GM19324 (cell line): ENCODE measurements at regions not wholly inside any gene's neighbourhood (a gene's known extent, or its start where the extent isn't known, plus 50 kb on each side); places are given as distances from the start of the nearest gene placed in this dataset.

Experiments
- ATAC-seq: cut with Tn5 transposase; IDR thresholded peaks from one replicate; pipeline ENCODE4 v1.9.1; 2021; ENCODE audit warnings: mild to moderate bottlenecking, moderate library complexity; ENCODE audit not compliant: unreplicated experiment, low FRiP score

DNA sequence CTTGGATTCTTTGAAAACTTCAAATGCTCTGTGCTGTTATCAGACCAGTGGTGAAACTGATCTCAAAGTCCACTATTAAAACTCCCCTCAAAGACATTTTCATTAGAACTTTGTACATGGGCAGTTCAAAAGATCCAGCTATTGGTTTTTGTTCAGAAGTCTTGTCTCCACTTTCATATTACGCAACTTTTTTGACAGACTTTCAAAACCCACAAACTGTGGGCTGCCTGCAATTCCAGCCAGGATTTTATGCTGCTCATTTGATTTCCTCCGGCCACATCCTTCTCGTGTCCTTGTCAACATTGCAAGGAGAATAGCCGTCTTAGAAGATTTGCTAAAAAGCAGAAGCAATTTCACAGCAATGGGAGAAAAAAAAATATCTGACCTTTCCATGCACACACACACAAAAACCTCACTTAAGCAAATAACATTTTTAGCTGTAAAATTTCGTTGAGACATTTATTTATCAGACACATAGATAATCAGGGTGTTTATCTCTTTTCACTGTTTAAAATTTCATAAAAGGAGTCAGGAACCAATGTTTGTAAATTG, 1990.5 kb downstream of the MAT2B start:
- ATAC-seq, result no peak

DNA sequence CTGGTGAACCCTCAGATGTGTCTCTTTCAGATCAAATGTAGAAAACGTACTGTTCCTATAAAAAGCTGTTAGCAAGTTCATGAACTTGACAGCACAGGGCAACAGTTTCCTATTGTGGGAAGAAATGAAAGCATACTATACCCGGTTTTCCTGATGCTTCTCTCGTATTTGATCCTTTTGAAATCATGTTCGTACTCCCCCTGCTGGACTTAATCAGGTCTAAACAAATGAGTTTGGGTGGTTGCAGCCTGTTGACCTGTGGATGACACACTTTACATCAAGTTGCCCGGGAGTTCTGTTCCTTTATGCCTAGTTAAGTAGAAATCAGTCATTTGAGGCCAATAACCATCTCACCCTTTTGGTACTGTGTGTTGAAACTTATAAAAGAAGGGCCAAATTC, 1992.3 kb downstream of the MAT2B start:
- no peak for ATAC-seq

DNA sequence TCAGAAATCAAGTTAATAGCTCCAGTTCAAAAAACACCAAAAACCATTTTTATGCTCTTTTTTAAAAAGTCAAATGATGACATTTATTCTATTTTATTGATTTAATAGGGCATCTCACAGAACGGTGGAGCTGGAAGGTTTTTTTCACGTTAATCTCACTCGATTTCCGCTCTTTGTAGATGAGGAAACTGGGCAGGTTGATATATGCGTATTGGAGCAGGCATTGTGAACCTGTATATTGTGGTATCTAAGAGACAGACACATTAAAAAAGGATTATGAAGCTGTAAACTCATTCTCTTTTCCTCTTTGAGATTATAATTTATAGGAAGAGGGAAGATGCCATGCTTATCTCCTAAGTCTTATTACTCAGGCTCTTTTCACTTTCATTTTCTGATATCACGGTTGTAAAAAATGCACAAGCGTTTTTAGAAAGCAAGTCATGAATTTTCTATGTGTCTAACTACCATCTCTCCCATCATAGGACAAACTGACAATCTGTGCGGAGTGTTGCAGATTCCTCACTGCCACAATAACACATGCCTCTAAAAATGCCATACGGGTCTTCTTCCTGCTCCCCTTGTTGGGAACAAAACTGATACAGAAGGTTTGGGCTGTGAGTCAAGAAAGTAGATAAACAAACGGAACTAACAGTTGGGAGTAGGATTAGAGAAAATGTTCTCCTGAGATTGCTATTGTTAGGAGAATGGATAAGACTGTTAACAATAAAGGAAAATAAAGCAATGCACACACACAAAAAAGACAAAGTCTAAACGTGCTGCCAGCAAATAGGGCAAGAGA, 1997.7 kb downstream of the MAT2B start:
- no peak for ATAC-seq

DNA sequence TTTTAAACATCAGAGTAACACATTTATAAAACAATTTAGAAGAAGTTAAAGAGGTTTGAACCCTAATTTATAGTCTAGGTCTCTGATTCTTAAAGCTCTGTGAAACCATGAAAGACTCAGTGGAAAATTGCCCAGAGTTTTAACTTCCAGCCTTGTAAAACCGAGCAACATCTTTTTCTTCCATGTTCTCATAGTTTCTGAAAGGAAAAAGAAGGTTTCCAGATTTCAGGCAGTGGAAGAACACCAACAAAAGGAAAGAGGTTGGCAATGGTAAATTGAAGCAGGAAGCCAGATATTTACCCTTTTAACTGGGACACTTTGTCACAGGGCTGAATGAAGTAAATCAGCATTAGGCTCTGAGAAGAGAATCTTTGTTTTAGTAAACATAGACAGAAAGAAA, 1999.3 kb downstream of the MAT2B start:
- no peak for ATAC-seq

DNA sequence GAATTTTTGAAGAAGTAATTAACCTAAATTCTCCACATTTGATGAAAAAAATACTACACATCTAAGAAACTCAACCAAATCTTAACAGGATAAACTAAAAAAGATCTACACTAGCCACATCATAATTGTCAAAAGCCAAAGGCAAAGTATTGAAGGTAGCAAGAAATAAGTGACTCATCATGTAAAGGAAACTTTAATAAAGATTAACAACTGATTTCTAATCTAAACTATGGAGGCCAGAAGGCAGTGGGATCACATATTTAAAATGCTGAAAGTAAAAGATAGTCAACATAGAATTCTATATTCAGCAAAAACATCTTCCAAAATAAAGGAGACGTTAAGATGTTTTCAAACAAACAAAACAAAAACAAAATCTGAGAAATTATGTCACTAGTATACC, 2002.9 kb downstream of the MAT2B start:
- ATAC-seq, result no peak

DNA sequence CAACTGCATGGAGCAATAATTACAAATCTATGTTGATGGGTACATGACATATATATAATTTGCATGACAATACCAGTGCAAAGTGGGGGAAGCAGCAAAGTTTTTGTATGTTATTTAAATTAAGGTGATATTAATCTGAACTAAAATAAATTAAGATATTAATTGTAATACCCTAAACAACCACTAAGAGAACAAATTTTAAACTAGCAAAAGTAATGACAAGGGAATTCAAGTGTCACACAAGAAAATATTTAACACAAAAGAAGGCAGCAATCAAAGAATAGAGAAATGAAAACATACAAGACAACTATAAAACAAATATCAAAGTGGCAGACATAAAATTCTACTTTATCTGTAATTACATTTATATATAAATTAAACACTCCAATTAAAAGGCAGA, 2003.4 kb downstream of the MAT2B start:
- no peak for ATAC-seq

DNA sequence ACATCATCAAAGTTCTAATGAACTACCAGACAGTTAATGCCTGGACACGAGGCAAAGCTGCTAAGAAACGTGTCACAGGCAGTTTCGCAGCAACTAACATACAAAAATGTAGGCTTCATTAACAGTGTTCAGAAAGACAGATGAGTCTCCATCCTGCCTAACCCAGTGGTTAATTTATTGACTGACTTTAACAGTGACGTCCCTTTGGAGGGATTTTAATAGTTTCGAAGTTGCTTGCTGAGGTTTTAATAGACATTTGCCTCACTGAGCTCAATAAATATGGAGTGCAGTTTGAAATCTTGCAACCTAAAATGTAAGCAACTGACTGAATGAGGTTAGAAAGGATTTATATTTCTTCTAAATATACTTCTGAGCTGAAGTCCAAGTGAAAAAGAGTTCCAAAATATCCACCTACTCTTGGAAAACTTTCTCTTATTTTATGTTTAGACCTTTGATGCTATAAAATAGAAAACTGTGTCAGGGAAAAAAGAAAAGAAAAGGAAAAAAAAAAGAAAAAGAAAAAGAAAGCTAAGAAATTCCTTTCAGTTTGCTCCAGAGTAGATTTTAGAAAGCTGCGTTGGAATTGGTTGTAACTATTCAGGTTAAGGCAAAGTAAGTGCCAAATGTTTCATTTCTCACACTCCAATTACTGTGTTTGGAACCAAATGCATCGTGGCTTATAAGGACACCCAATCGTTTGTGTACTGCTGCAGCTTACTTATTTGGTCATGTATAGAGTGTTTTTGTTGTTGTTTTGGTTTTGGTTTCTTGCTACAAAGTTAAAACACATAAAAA, 2016.6 kb downstream of the MAT2B start:
- ATAC-seq, result no peak

DNA sequence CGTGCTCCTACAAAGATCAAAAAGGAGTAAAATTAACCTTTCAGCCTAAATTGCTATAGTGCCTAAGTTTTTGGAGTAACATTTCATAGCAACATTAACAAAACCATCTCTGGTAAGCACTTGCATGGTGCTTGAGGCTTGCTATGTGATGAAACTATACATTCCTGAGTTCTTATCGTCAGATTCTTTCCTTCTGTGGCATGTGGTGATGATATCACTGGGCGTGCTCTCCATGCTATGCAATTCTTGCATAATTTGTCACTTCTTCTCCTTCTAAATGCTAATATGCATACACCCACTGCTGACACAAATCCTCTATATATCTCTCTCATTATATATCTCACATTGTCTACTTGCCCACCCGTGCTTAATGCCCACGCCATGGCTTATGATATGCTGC, 2019.9 kb downstream of the MAT2B start:
- ATAC-seq, result no peak

DNA sequence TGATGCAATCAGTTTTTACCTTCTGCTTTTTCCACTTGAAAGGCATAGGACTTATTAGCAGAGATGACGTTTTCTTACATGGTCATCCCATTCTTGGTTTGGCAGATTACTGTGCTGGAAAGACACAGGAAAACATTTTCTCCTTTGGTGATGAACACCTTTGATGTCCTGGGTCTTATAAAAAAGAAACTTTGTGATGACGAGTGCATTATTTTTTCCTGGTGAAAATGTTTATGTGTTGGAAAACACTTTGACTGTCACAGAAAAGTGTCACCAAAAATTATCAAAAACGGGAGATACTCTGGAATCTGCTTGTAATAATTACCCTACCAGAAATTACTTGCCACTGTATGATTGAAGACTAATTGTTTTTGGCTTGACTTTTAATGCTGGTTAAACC, 2020.9 kb downstream of the MAT2B start:
- ATAC-seq, result no peak

DNA sequence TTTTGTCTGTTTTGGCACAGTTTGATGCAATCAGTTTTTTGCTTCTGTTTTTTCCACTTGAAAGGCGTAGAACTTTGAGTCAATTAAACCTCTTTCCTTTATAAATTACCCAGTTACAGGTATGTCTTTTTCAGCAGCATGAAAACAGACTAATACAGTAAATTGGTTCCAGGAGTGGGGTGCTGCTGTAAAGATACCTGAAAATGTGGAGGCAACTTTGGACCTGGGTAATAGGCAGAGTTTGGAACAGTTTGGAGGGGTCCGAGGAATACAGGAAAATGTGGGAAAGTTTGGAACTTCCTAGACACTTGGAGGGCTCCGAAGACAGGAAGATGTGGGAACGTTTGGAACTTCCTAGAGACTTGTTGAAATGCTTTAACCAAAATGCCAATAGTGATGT, 2022.2 kb downstream of the MAT2B start:
- ATAC-seq, result no peak

DNA sequence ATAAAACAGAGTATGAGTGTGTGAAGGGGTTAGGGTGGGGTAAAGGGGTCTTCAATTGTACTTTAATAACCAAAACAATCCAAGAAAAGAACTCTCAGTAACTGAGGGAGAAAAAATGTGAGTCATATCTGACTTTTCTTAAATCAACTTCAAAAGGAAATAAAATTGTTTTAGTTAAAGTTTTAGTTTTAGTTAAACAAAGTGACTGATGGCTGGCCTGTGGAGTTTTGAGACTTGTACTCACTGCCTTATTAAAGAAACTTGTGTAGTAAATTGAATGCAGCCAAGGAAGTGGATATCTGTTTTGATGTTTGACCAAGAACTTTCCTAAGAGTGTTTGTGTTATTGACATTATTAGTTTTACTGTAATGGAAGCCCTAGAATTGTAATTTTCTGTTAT, 2032.6 kb downstream of the MAT2B start:
- ATAC-seq, result no peak

DNA sequence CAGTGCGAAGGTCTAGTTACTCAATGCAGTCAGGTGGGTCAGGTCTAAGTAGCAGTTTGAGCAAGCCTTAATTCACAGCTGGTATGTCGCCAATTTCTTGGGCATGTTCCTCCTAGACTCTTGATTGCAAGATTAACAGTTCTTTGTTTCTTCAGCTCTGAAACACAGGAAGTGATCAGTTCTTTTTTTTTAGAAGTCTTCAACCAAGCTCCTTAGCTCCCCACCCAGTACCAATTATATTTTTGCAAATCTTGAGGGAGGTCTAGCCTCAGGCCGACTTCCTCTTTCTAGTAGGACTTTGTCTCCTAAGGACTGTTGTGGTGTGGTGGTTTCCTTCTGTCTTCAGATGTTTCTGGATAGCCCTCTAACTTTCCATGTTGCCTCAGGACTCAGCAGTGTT, 2054.2 kb downstream of the MAT2B start:
- ATAC-seq, result no peak

DNA sequence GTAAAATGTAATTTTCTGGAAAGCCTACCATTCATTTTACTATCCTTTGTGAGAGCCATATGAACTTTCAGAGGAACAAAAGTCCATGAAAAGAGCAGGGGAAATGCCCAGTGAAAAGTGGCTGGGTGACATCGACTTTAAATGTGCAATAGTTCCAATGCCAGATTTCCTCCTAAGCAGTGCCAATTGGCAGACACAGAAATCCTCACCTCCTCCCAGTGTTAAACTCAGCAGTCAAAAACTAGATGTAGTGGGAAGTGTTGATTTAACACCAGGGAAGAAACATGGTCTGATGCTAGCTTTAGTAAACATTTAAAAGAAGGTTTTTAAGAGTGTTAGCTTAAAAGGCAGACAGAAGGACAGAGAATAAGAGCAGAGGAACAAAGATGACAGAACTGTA, 2055.2 kb downstream of the MAT2B start:
- ATAC-seq, result no peak

DNA sequence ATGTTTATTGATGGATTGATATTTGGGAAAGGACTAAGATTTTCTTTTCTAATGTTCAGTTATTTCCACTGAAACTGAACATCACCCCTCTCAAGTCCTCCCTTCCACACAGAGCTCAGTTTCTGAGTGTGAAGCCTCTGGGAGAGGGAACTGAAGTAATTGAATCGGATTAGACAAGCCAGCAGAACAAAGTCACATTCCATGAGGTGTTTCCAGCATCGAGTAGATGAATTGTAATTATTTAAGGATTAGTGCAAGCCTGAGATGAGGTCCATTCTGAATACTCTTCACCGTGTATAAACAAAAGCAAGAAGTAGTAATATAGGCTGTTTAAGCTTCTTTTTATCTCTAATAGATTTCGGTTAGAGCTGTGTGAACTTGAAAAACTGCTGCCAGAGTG, 2060.5 kb downstream of the MAT2B start:
- no peak for ATAC-seq

DNA sequence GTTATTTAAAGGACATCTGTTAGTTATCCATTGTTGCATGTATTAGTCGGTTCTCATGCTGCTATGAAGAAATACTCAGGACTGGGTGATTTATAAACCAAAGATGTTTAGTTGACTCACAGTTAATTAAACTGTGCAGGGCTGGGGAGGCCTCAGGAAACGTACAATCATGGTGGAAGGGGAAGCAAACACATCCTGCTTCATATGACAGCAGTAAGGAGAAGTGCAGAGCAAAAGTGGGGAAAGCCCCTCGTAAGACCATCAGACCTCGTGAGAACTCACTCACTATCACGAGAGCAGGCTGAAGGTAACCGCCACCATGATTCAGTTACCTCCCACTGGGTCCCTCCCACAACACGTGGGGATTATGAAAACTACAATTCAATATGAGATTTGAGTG, 2064.1 kb downstream of the MAT2B start:
- ATAC-seq, result no peak

DNA sequence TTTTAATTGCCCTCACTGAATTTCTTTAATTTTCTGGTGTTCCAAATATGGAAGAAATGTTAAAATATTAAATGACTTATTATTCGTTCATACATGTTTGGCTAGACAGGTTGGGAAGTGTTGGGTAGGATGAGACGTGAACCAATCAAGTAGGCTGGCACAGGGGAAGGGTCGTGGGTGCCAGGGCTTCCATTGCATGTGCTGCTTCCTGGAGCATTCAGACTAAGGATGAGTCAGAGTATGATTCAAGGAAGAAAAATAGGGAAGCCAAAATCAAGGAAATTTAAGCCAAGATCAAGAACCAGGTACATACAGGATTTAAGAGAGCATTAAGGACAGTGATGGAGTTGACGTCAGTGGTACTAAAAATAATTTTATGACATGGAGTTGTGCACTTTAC, 2068.0 kb downstream of the MAT2B start:
- no peak for ATAC-seq

DNA sequence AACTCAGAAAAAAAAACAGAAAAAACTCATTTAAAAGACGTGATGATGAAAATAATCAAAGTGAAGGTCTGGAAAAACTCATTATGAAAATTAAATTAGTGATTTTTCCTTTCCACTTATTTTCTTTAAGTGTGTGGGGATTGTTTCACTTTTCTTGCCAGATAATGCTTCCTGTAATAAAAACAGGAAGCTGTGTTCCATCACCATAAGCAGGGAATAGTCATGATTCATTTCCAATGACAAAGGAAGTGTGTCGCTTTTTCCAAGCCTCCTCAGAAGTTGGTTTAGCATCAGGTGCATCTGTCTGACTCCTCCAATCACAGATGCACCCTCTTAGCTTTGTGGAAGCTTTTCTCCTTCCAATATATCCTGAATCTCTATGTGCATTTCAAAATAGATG, 2068.7 kb downstream of the MAT2B start:
- ATAC-seq, result no peak

DNA sequence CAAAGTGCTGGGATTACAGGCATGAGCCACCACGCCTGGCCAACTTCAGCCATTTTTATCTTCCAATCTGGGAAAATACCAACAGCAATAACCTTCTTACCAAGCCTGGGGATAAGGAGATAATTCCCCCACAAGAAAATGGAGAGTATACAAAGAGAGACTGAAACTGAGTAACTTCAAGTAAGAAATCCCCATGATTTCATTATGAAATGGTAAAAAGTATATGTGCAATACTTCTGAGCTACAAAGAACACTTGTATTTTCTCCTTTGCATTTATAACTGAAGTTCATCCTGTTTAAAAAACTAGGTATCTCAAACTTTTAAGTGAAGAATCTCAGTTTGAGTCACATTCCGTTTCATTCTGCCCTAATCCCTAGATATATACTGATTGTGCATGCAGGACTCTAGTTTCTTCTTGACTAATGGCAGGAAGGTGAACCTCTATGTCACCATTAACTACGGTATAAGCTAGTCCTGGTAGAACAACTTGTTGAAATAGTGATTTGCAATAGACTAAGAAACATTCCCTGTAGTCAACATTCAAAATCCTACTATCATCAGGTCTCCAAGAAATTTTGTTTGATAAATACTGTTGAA, 2071.4 kb downstream of the MAT2B start:
- ATAC-seq, result no peak

DNA sequence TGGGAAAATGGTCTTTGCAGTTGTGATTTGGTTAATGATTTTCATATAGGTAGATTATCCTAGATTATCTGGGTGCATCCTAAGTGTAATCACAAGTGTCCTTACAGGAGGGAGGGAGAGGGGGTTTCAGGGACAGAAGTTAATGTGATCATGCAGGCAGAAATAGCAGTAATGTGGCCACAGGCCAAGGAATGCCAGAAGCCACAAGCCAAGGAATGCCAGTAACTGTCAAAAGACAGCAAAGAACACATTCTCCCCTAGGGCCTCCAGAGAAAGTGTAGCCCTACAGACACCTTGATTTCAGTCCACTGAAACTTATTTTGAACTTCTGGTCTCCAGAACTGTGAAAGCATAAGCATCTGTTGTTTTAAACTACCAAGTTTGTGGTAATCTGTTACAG, 2074.5 kb downstream of the MAT2B start:
- no peak for ATAC-seq

DNA sequence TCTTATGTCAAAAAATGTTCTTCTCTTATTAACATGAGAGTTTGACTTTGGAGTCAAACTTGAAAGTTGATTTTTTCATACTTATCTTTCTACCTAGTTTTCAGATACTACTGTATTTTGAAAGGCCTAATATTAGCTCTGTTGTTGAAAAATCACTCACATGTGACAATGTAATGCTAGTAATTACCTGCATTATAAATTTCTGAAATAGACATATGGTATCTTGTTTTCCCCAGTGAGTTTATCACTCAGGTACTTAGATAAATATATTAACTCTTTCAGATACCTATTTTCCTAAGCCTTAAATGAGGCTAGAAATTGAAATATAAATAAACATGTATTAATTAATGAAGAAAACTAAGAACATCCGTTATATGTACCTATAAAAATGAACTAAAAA, 2089.3 kb downstream of the MAT2B start:
- no peak for ATAC-seq

DNA sequence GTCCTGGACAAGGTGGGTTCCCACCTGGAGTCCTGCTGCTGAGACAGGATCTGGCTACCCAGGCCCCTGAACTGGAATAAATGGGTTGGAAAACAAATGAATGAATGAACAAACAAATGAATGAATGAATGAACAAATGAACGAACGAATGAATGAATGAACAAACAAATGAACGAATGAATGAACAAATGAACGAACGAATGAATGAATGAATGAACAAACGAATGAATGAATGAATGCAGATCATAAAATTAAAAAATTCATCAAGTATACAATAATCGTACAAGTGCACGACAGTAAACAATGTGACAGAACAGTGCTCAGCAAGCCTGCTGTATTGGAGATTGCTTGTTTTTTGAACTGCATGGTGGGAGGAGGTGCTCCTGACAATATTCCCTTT, 2097.1 kb downstream of the MAT2B start:
- no peak for ATAC-seq
